GM19035 (cell line): ENCODE measurements at regions not wholly inside any gene's neighbourhood (a gene's known extent, or its start where the extent isn't known, plus 50 kb on each side); places are given as distances from the start of the nearest gene placed in this dataset.

ENCODE experiments used
- ATAC-seq: cut with Tn5 transposase; IDR thresholded peaks from one replicate; pipeline ENCODE4 v1.9.1; 2021; ENCODE audit not compliant: unreplicated experiment

GRCh38 chr1:118364882-118365281, 179.9 kb upstream of the SPAG17 start:
- ATAC-seq: no peak

- ATAC-seq: no peak
Measured at GRCh38 chr1:118363396-118363795, 178.4 kb upstream of the SPAG17 start.

GRCh38 chr1:118360817-118361216, 175.8 kb upstream of the SPAG17 start:
- ATAC-seq: no peak

- ATAC-seq: no peak
Measured at GRCh38 chr1:118346936-118347335, 161.9 kb upstream of the SPAG17 start.

GRCh38 chr1:118340928-118341910, 156.2 kb upstream of the SPAG17 start:
- ATAC-seq: no peak

GRCh38 chr1:118339400-118340124, 154.5 kb upstream of the SPAG17 start:
- no peak for ATAC-seq

GRCh38 chr1:118338936-118339335, 153.9 kb upstream of the SPAG17 start:
- no peak for ATAC-seq

- ATAC-seq: no peak
Measured at GRCh38 chr1:118337346-118337745, 152.3 kb upstream of the SPAG17 start.

GRCh38 chr1:118335331-118335732, 150.3 kb upstream of the SPAG17 start:
- peak; percentile 97 for ATAC-seq

- ATAC-seq: no peak
Measured at GRCh38 chr1:118334506-118334905, 149.5 kb upstream of the SPAG17 start.

GRCh38 chr1:118333601-118334210, 148.7 kb upstream of the SPAG17 start:
- no peak for ATAC-seq

GRCh38 chr1:118326960-118327629, 142.1 kb upstream of the SPAG17 start:
- ATAC-seq: no peak

GRCh38 chr1:118325550-118326225, 140.7 kb upstream of the SPAG17 start:
- no peak for ATAC-seq

GRCh38 chr1:118323246-118323645, 138.2 kb upstream of the SPAG17 start:
- no peak for ATAC-seq

GRCh38 chr1:118322331-118322730, 137.3 kb upstream of the SPAG17 start:
- ATAC-seq: no peak

- ATAC-seq: no peak
Measured at GRCh38 chr1:118321840-118322239, 136.8 kb upstream of the SPAG17 start.

GRCh38 chr1:118317842-118318614, 133.0 kb upstream of the SPAG17 start:
- ATAC-seq: no peak

- ATAC-seq: no peak
Measured at GRCh38 chr1:118306851-118307250, 121.8 kb upstream of the SPAG17 start.

GRCh38 chr1:118304722-118305359, 119.8 kb upstream of the SPAG17 start:
- no peak for ATAC-seq
